ENCODE measurements at regions not wholly inside any gene's neighbourhood (a gene's known extent, or its start where the extent isn't known, plus 50 kb on each side); places are given as distances from the start of the nearest gene placed in this dataset.

GRCh38 chr16:86971251-86971650, 345.9 kb downstream of the C16orf95 start:
- Histone ChIP-seq H3K4me3 (no peak overlapping the region), H3K9me3 (no peaks in the 10 kb centered on the region), H3K27ac (no peak overlapping the region), H3K27me3 (no peaks in the 10 kb centered on the region), H3K36me3 (no peaks in the 10 kb centered on the region), H3K4me1 (ENCODE audit: insufficient read depth) (no peaks in the 10 kb centered on the region)
- intact Hi-C loops (cut with DNase I), result no loop called here
- TF ChIP-seq EP300 (IDR thresholded peaks at IDR 0.05) (no peak), POLR2A (IDR thresholded peaks at IDR 0.05) (no peak), CTCF (IDR thresholded peaks at IDR 0.05) (no peak)
- WGBS, 3 donors, result 72 to 82% (median 80%) methylated on average over 8 of the region's 8 CpGs
- DNase-seq, result no peak

- Histone ChIP-seq H3K27ac (no peak overlapping the region), H3K4me1 (ENCODE audit: insufficient read depth) (no peaks in the 10 kb centered on the region), H3K27me3 (no peaks in the 10 kb centered on the region), H3K9me3 (peaks cover 0 to 4% of the 10 kb centered on the region in 2 donors), H3K4me3 (no peak overlapping the region), H3K36me3 (no peaks in the 10 kb centered on the region)
- no peak for DNase-seq
- 72 to 81% (median 75%) methylated on average over 2 of the region's 2 CpGs for WGBS, 3 donors
- no peak for TF ChIP-seq EP300 (IDR thresholded peaks at IDR 0.05)
- TF ChIP-seq CTCF (IDR thresholded peaks at IDR 0.05), result no peak
- TF ChIP-seq POLR2A (IDR thresholded peaks at IDR 0.05), result no peak
- intact Hi-C loops (cut with DNase I), result no loop called here
These were observed 343.1 kb downstream of the C16orf95 start for GRCh38 chr16:86974120-86974519.

- TF ChIP-seq CTCF (IDR thresholded peaks at IDR 0.05) (no peak), EP300 (IDR thresholded peaks at IDR 0.05) (no peak), POLR2A (IDR thresholded peaks at IDR 0.05) (no peak)
- H3K36me3 ChIP-seq, result no peaks in the 10 kb centered on the region
- H3K4me3 ChIP-seq, result no peak overlapping the region
- H3K27me3 ChIP-seq, result no peaks in the 10 kb centered on the region
- WGBS, 3 donors, result 3 to 9% (median 9%) methylated on average over 2 of the region's 2 CpGs
- peak in 3 of 5 donors; percentile 30 to 47 (median 31) for DNase-seq
- H3K27ac ChIP-seq, result no peak overlapping the region
- no peaks in the 10 kb centered on the region for H3K4me1 ChIP-seq (ENCODE audit: insufficient read depth)
- intact Hi-C loops (cut with DNase I), result no loop called here
- H3K9me3 ChIP-seq, result peaks cover 0 to 4% of the 10 kb centered on the region in 2 donors
These were observed 341.7 kb downstream of the C16orf95 start for GRCh38 chr16:86975445-86975844.

GRCh38 chr16:86977076-86977676, 340.0 kb downstream of the C16orf95 start:
- intact Hi-C loops (cut with DNase I), result no loop called here
- no peak for DNase-seq

More at GRCh38 chr16:86977076-86977676, 340.0 kb downstream of the C16orf95 start:
- TF ChIP-seq POLR2A (IDR thresholded peaks at IDR 0.05) (no peak), EP300 (IDR thresholded peaks at IDR 0.05) (no peak), CTCF (IDR thresholded peaks at IDR 0.05) (no peak)
- no peak overlapping the region for H3K27ac ChIP-seq
- no peaks in the 10 kb centered on the region for H3K36me3 ChIP-seq
- H3K4me1 ChIP-seq (ENCODE audit: insufficient read depth), result no peaks in the 10 kb centered on the region
- peaks cover 0 to 4% of the 10 kb centered on the region in 2 donors for H3K9me3 ChIP-seq
- H3K27me3 ChIP-seq, result no peaks in the 10 kb centered on the region
- no peak overlapping the region for H3K4me3 ChIP-seq
- WGBS, 3 donors, result 65 to 78% (median 75%) methylated on average over 16 to 17 of the region's 17 CpGs

Data from ovary (tissue), 7 donors.